ENCODE measurements at regions not wholly inside any gene's neighbourhood (a gene's known extent, or its start where the extent isn't known, plus 50 kb on each side); places are given as distances from the start of the nearest gene placed in this dataset.

- Histone ChIP-seq H3K36me3 (ENCODE audit: insufficient read depth, low read length) (no peaks in the 10 kb centered on the region), H3K4me3 (ENCODE audit: low read length) (no peak overlapping the region), H3K27me3 (ENCODE audit: control insufficient read depth in 1 of 2, insufficient read depth in 2 of 2, low read length in 2 of 2) (no peaks in the 10 kb centered on the region), H3K4me1 (ENCODE audit: insufficient read depth, low read length) (no peaks in the 10 kb centered on the region), H3K9me3 (ENCODE audit: control insufficient read depth in 1 of 2, insufficient read depth in 1 of 2, low read length in 2 of 2) (peaks cover 0 to 4% of the 10 kb centered on the region in 2 experiments), H3K27ac (ENCODE audit: low read depth in 1 of 2, low read length in 2 of 2) (no peak overlapping the region)
- H3K27me3 Mint-ChIP-seq: peaks cover 4% of the 10 kb centered on the region
- CTCF ChIA-PET: no interaction called here
- POLR2A ChIA-PET: no interaction called here
- no peak for TF ChIP-seq CTCF (IDR thresholded peaks at IDR 0.05)
- H3K36me3 Mint-ChIP-seq (ENCODE audit: low read depth): no peaks in the 10 kb centered on the region
- no peak overlapping the region for H3K4me3 Mint-ChIP-seq
- ATAC-seq (ENCODE audit: poor library complexity) (no peak), DNase-seq (no peak)
- no peak overlapping the region for H3K27ac Mint-ChIP-seq
- no peaks in the 10 kb centered on the region for H3K9me3 Mint-ChIP-seq
- intact Hi-C loops (cut with DNase I, micrococcal nuclease): no loop called here
- H3K4me1 Mint-ChIP-seq (ENCODE audit: low read depth): no peaks in the 10 kb centered on the region
Measured at GRCh38 chr2:106974891-106975290, 88.9 kb upstream of the ST6GAL2 start.

- H3K27me3 Mint-ChIP-seq: peaks cover 4% of the 10 kb centered on the region
- intact Hi-C loops (cut with DNase I, micrococcal nuclease): no loop called here
Measured at GRCh38 chr2:106975641-106976040, 89.7 kb upstream of the ST6GAL2 start.

GRCh38 chr2:106976548-106976947, 90.6 kb upstream of the ST6GAL2 start:
- Mint-ChIP-seq H3K27ac (no peak overlapping the region), H3K27me3 (peaks cover 4% of the 10 kb centered on the region), H3K9me3 (no peaks in the 10 kb centered on the region), H3K36me3 (ENCODE audit: low read depth) (no peaks in the 10 kb centered on the region), H3K4me3 (no peak overlapping the region), H3K4me1 (ENCODE audit: low read depth) (no peaks in the 10 kb centered on the region)
- Histone ChIP-seq H3K4me1 (ENCODE audit: insufficient read depth, low read length) (no peaks in the 10 kb centered on the region), H3K27ac (ENCODE audit: low read depth in 1 of 2, low read length in 2 of 2) (no peak overlapping the region), H3K27me3 (ENCODE audit: control insufficient read depth in 1 of 2, insufficient read depth in 2 of 2, low read length in 2 of 2) (no peaks in the 10 kb centered on the region), H3K9me3 (ENCODE audit: control insufficient read depth in 1 of 2, insufficient read depth in 1 of 2, low read length in 2 of 2) (peaks cover 0 to 4% of the 10 kb centered on the region in 2 experiments), H3K4me3 (ENCODE audit: low read length) (no peak overlapping the region), H3K36me3 (ENCODE audit: insufficient read depth, low read length) (no peaks in the 10 kb centered on the region)
- ATAC-seq (ENCODE audit: poor library complexity): no peak
- no peak for TF ChIP-seq CTCF (IDR thresholded peaks at IDR 0.05)
- intact Hi-C loops (cut with DNase I, micrococcal nuclease): no loop called here
- ChIA-PET CTCF (no interaction called here), POLR2A (no interaction called here)
- no peak for DNase-seq

More at GRCh38 chr2:106975641-106976040, 89.7 kb upstream of the ST6GAL2 start:
- no peaks in the 10 kb centered on the region for H3K4me1 Mint-ChIP-seq (ENCODE audit: low read depth)
- no peak for TF ChIP-seq CTCF (IDR thresholded peaks at IDR 0.05)
- no peak for DNase-seq
- no peaks in the 10 kb centered on the region for H3K4me1 ChIP-seq (ENCODE audit: insufficient read depth, low read length)
- H3K4me3 ChIP-seq (ENCODE audit: low read length): no peak overlapping the region
- no peak overlapping the region for H3K27ac Mint-ChIP-seq
- H3K36me3 Mint-ChIP-seq (ENCODE audit: low read depth): no peaks in the 10 kb centered on the region
- no peaks in the 10 kb centered on the region for H3K9me3 Mint-ChIP-seq
- no peak for ATAC-seq (ENCODE audit: poor library complexity)
- H3K4me3 Mint-ChIP-seq: no peak overlapping the region
- H3K27me3 ChIP-seq (ENCODE audit: control insufficient read depth in 1 of 2, insufficient read depth in 2 of 2, low read length in 2 of 2): no peaks in the 10 kb centered on the region
- CTCF ChIA-PET: no interaction called here
- POLR2A ChIA-PET: no interaction called here
- H3K36me3 ChIP-seq (ENCODE audit: insufficient read depth, low read length): no peaks in the 10 kb centered on the region
- H3K27ac ChIP-seq (ENCODE audit: low read depth in 1 of 2, low read length in 2 of 2): no peak overlapping the region
- H3K9me3 ChIP-seq (ENCODE audit: control insufficient read depth in 1 of 2, insufficient read depth in 1 of 2, low read length in 2 of 2): peaks cover 0 to 4% of the 10 kb centered on the region in 2 experiments
